ENCODE measurements at regions not wholly inside any gene's neighbourhood (a gene's known extent, or its start where the extent isn't known, plus 50 kb on each side); places are given as distances from the start of the nearest gene placed in this dataset.

GRCh38 chr5:63596254-63596653 is 366.0 kb downstream of the HTR1A start:
- no peak overlapping the region for H3K4me3 ChIP-seq (ENCODE audit: low read depth, low read length)
- no peak for TF ChIP-seq CTCF (IDR thresholded peaks at IDR 0.05; ENCODE audit: low read depth, low read length)

- no peak for TF ChIP-seq CTCF (IDR thresholded peaks at IDR 0.05; ENCODE audit: low read depth, low read length)
- H3K4me3 ChIP-seq (ENCODE audit: low read depth, low read length) = no peak overlapping the region
Measured at GRCh38 chr5:63573380-63573779, 388.9 kb downstream of the HTR1A start.

- no peak overlapping the region for H3K4me3 ChIP-seq (ENCODE audit: low read depth, low read length)
- TF ChIP-seq CTCF (IDR thresholded peaks at IDR 0.05; ENCODE audit: low read depth, low read length) = no peak
Measured at GRCh38 chr5:63572740-63573139, 389.5 kb downstream of the HTR1A start.

- no peak for TF ChIP-seq CTCF (IDR thresholded peaks at IDR 0.05; ENCODE audit: low read depth, low read length)
- no peak overlapping the region for H3K4me3 ChIP-seq (ENCODE audit: low read depth, low read length)
Measured at GRCh38 chr5:63570752-63571151, 391.5 kb downstream of the HTR1A start.

- no peak for TF ChIP-seq CTCF (IDR thresholded peaks at IDR 0.05; ENCODE audit: low read depth, low read length)
- no peak overlapping the region for H3K4me3 ChIP-seq (ENCODE audit: low read depth, low read length)
Measured at GRCh38 chr5:63564789-63565188, 397.5 kb downstream of the HTR1A start.

- TF ChIP-seq CTCF (IDR thresholded peaks at IDR 0.05; ENCODE audit: low read depth, low read length) = no peak
- no peak overlapping the region for H3K4me3 ChIP-seq (ENCODE audit: low read depth, low read length)
Measured at GRCh38 chr5:63563008-63563917, 399.0 kb downstream of the HTR1A start.

- H3K4me3 ChIP-seq (ENCODE audit: low read depth, low read length) = no peak overlapping the region
- no peak for TF ChIP-seq CTCF (IDR thresholded peaks at IDR 0.05; ENCODE audit: low read depth, low read length)
Measured at GRCh38 chr5:63555874-63556273, 406.4 kb downstream of the HTR1A start.
